IgD-negative memory B cell (primary cell): ENCODE measurements at regions not wholly inside any gene's neighbourhood (a gene's known extent, or its start where the extent isn't known, plus 50 kb on each side); places are given as distances from the start of the nearest gene placed in this dataset.

ENCODE experiments used
- H3K27ac Mint-ChIP-seq, 3 donors: one replicate each; pipeline ENCODE4 v1.8.0; 2020 to 2022; ENCODE audit warnings: mild to moderate bottlenecking in 3 of 3, mixed read lengths in 3 of 3, moderate library complexity in 1 of 3
- H3K27me3 Mint-ChIP-seq: one replicate; pipeline ENCODE4 v1.8.0; 2021; ENCODE audit warnings: mixed read lengths
- H3K36me3 Mint-ChIP-seq: one replicate; pipeline ENCODE4 v1.8.0; 2020; ENCODE audit warnings: mild to moderate bottlenecking, mixed read lengths
- H3K4me1 Mint-ChIP-seq, 3 donors: one replicate each; pipeline ENCODE4 v1.8.0; 2020 to 2022; ENCODE audit warnings: mixed read lengths in 3 of 3, mild to moderate bottlenecking in 1 of 3
- H3K4me3 Mint-ChIP-seq, 4 donors: one replicate each; pipeline ENCODE4 v1.8.0; 2020 to 2022; ENCODE audit warnings: mild to moderate bottlenecking in 4 of 4, mixed read lengths in 4 of 4, moderate library complexity in 3 of 4
- H3K9me3 Mint-ChIP-seq, 3 donors: one replicate each; pipeline ENCODE4 v1.8.0; 2020 to 2021; ENCODE audit warnings: mixed read lengths in 3 of 3, mild to moderate bottlenecking in 1 of 3

GRCh38 chr10:60652628-60653027 is 125.7 kb upstream of the CDK1 start:
- peak overlapping the region in 3 of 4 donors; percentile 47 to 83 (median 83) for H3K4me3 Mint-ChIP-seq
- H3K36me3 Mint-ChIP-seq, result peaks cover 5% of the 10 kb centered on the region
- peaks cover 10 to 30% (median 25%) of the 10 kb centered on the region in 3 donors for H3K4me1 Mint-ChIP-seq
- H3K27ac Mint-ChIP-seq, result peak overlapping the region; percentile 6 to 88 (median 39)
- H3K9me3 Mint-ChIP-seq, result no peaks in the 10 kb centered on the region
- no peaks in the 10 kb centered on the region for H3K27me3 Mint-ChIP-seq

GRCh38 chr10:60650378-60650800 is 127.9 kb upstream of the CDK1 start:
- Mint-ChIP-seq H3K4me1 (peaks cover 24 to 29% (median 25%) of the 10 kb centered on the region in 3 donors), H3K9me3 (no peaks in the 10 kb centered on the region), H3K27ac (peak overlapping the region in 1 of 3 donors; percentile 31), H3K4me3 (no peak overlapping the region), H3K27me3 (no peaks in the 10 kb centered on the region), H3K36me3 (no peaks in the 10 kb centered on the region)

- peak overlapping the region in 2 of 3 donors; percentile 31 to 89 for H3K27ac Mint-ChIP-seq
- H3K4me3 Mint-ChIP-seq, result no peak overlapping the region
- H3K9me3 Mint-ChIP-seq, result no peaks in the 10 kb centered on the region
- no peaks in the 10 kb centered on the region for H3K36me3 Mint-ChIP-seq
- no peaks in the 10 kb centered on the region for H3K27me3 Mint-ChIP-seq
- H3K4me1 Mint-ChIP-seq, result peaks cover 24 to 29% (median 25%) of the 10 kb centered on the region in 3 donors
Observed at GRCh38 chr10:60649485-60650377, 128.5 kb upstream of the CDK1 start.

GRCh38 chr10:60648761-60649160 is 129.5 kb upstream of the CDK1 start:
- Mint-ChIP-seq H3K36me3 (no peaks in the 10 kb centered on the region), H3K9me3 (no peaks in the 10 kb centered on the region), H3K27me3 (no peaks in the 10 kb centered on the region), H3K27ac (no peak overlapping the region), H3K4me3 (no peak overlapping the region), H3K4me1 (peaks cover 24 to 29% (median 25%) of the 10 kb centered on the region in 3 donors)

GRCh38 chr10:60646966-60647796 is 131.1 kb upstream of the CDK1 start:
- Mint-ChIP-seq H3K9me3 (no peaks in the 10 kb centered on the region), H3K27me3 (no peaks in the 10 kb centered on the region), H3K4me1 (peaks cover 13 to 18% (median 16%) of the 10 kb centered on the region in 3 donors), H3K27ac (no peak overlapping the region), H3K4me3 (no peak overlapping the region), H3K36me3 (no peaks in the 10 kb centered on the region)

GRCh38 chr10:60645980-60646379 is 132.3 kb upstream of the CDK1 start:
- H3K9me3 Mint-ChIP-seq, result no peaks in the 10 kb centered on the region
- peaks cover 10 to 14% (median 13%) of the 10 kb centered on the region in 3 donors for H3K4me1 Mint-ChIP-seq
- no peaks in the 10 kb centered on the region for H3K36me3 Mint-ChIP-seq
- no peak overlapping the region for H3K4me3 Mint-ChIP-seq
- H3K27me3 Mint-ChIP-seq, result no peaks in the 10 kb centered on the region
- H3K27ac Mint-ChIP-seq, result no peak overlapping the region

GRCh38 chr10:60644436-60645130 is 133.7 kb upstream of the CDK1 start:
- H3K9me3 Mint-ChIP-seq, result no peaks in the 10 kb centered on the region
- no peaks in the 10 kb centered on the region for H3K36me3 Mint-ChIP-seq
- no peak overlapping the region for H3K27ac Mint-ChIP-seq
- no peak overlapping the region for H3K4me3 Mint-ChIP-seq
- H3K4me1 Mint-ChIP-seq, result peaks cover 1 to 14% (median 3%) of the 10 kb centered on the region in 3 donors
- H3K27me3 Mint-ChIP-seq, result no peaks in the 10 kb centered on the region

- no peak overlapping the region for H3K27ac Mint-ChIP-seq
Observed at GRCh38 chr10:60643874-60644273, 134.4 kb upstream of the CDK1 start.

GRCh38 chr10:60629332-60629731 is 148.9 kb upstream of the CDK1 start:
- no peak overlapping the region for H3K4me3 Mint-ChIP-seq
- no peak overlapping the region for H3K27ac Mint-ChIP-seq

More at GRCh38 chr10:60643874-60644273, 134.4 kb upstream of the CDK1 start:
- Mint-ChIP-seq H3K4me3 (no peak overlapping the region), H3K27me3 (no peaks in the 10 kb centered on the region), H3K4me1 (peaks cover 0 to 14% (median 3%) of the 10 kb centered on the region in 3 donors), H3K36me3 (no peaks in the 10 kb centered on the region), H3K9me3 (no peaks in the 10 kb centered on the region)

GRCh38 chr10:60627778-60628748 is 150.2 kb upstream of the CDK1 start:
- Mint-ChIP-seq H3K4me3 (no peak overlapping the region), H3K4me1 (peaks cover 0 to 18% (median 2%) of the 10 kb centered on the region in 3 donors), H3K9me3 (no peaks in the 10 kb centered on the region), H3K36me3 (peaks cover 6% of the 10 kb centered on the region), H3K27ac (no peak overlapping the region), H3K27me3 (no peaks in the 10 kb centered on the region)

More at GRCh38 chr10:60629332-60629731, 148.9 kb upstream of the CDK1 start:
- H3K27me3 Mint-ChIP-seq, result no peaks in the 10 kb centered on the region
- peaks cover 3% of the 10 kb centered on the region for H3K36me3 Mint-ChIP-seq
- H3K9me3 Mint-ChIP-seq, result peaks cover 0 to 4% (median 0%) of the 10 kb centered on the region in 3 donors
- H3K4me1 Mint-ChIP-seq, result peaks cover 2 to 19% (median 4%) of the 10 kb centered on the region in 3 donors

- Mint-ChIP-seq H3K27ac (no peak overlapping the region), H3K4me3 (no peak overlapping the region), H3K9me3 (no peaks in the 10 kb centered on the region), H3K36me3 (peaks cover 6% of the 10 kb centered on the region), H3K27me3 (no peaks in the 10 kb centered on the region), H3K4me1 (peaks cover 0 to 20% (median 2%) of the 10 kb centered on the region in 3 donors)
Observed at GRCh38 chr10:60626037-60626436, 152.2 kb upstream of the CDK1 start.

GRCh38 chr10:60623627-60624026 is 154.7 kb upstream of the CDK1 start:
- Mint-ChIP-seq H3K27ac (no peak overlapping the region), H3K27me3 (no peaks in the 10 kb centered on the region), H3K4me3 (no peak overlapping the region), H3K36me3 (peaks cover 5% of the 10 kb centered on the region), H3K9me3 (no peaks in the 10 kb centered on the region), H3K4me1 (peaks cover 0 to 15% (median 5%) of the 10 kb centered on the region in 3 donors)

- Mint-ChIP-seq H3K27me3 (no peaks in the 10 kb centered on the region), H3K9me3 (no peaks in the 10 kb centered on the region), H3K4me3 (no peak overlapping the region), H3K36me3 (peaks cover 3% of the 10 kb centered on the region), H3K4me1 (peaks cover 0 to 17% (median 5%) of the 10 kb centered on the region in 3 donors), H3K27ac (no peak overlapping the region)
Observed at GRCh38 chr10:60621018-60621417, 157.3 kb upstream of the CDK1 start.

- Mint-ChIP-seq H3K4me1 (peaks cover 0 to 15% (median 5%) of the 10 kb centered on the region in 3 donors), H3K36me3 (peaks cover 8% of the 10 kb centered on the region), H3K27ac (peak overlapping the region in 1 of 3 donors; percentile 28), H3K27me3 (no peaks in the 10 kb centered on the region), H3K9me3 (no peaks in the 10 kb centered on the region), H3K4me3 (no peak overlapping the region)
Observed at GRCh38 chr10:60618861-60619260, 159.4 kb upstream of the CDK1 start.
